Neural cell (in vitro differentiated cells): ENCODE measurements at regions not wholly inside any gene's neighbourhood (a gene's known extent, or its start where the extent isn't known, plus 50 kb on each side); places are given as distances from the start of the nearest gene placed in this dataset.

Experiments
- H2AFZ ChIP-seq: fragments of 200-600, 300-800 bp; sonication (generic), shearing (Covaris generic); 2 replicates; pipeline ENCODE4 v1.6.0; 2014; ENCODE audit warnings: low read depth, mild to moderate bottlenecking, antibody characterized with exemption, low read length, moderate library complexity
- H3F3A ChIP-seq: fragments of 200-600 bp; shearing (Covaris generic); 2 replicates; pipeline ENCODE4 v1.6.1; 2016; ENCODE audit warnings: mild to moderate bottlenecking, moderate library complexity, mixed read lengths, antibody characterized with exemption, low read length; ENCODE audit not compliant: insufficient read depth, poor library complexity, severe bottlenecking
- H3K27ac ChIP-seq: fragments of 200-600, 300-800 bp; sonication (generic), shearing (Covaris generic); 2 replicates; pipeline ENCODE4 v1.5.1; 2014; ENCODE audit warnings: mild to moderate bottlenecking, low read length, moderate library complexity
- H3K27me3 ChIP-seq: fragments of 300-800, 200-600 bp; sonication (generic), shearing (Covaris generic); 2 replicates; pipeline ENCODE4 v1.6.0; 2014; ENCODE audit warnings: mild to moderate bottlenecking, low read depth, low read length, moderate library complexity; ENCODE audit not compliant: insufficient read depth
- H3K36me3 ChIP-seq: fragments of 300-800, 200-600 bp; sonication (generic), shearing (Covaris generic); 2 replicates; pipeline ENCODE4 v1.5.1; 2014; ENCODE audit warnings: mild to moderate bottlenecking, antibody characterized with exemption, low read length, moderate library complexity; ENCODE audit not compliant: insufficient read depth
- H3K4me2 ChIP-seq: fragments of 300-800, 200-600 bp; sonication (generic), shearing (Covaris generic); 2 replicates; pipeline ENCODE4 v1.6.0; 2014; ENCODE audit warnings: mild to moderate bottlenecking, low read length
- H3K4me3 ChIP-seq: fragments of 300-800, 200-600 bp; sonication (generic), shearing (Covaris generic); 2 replicates; pipeline ENCODE4 v1.5.1; 2014; ENCODE audit warnings: mild to moderate bottlenecking, low read length, moderate library complexity
- H3K79me2 ChIP-seq: fragments of 200-600 bp; shearing (Covaris generic); replicated peaks from 2 replicates; pipeline ENCODE4 v1.6.0; 2014; ENCODE audit warnings: mild to moderate bottlenecking, low read length, moderate library complexity; ENCODE audit not compliant: insufficient read depth
- H3K9ac ChIP-seq: fragments of 300-800, 200-600 bp; sonication (generic), shearing (Covaris generic); 2 replicates; pipeline ENCODE4 v1.6.1; 2016; ENCODE audit warnings: mild to moderate bottlenecking, low read length, mixed read lengths
- H3K9me2 ChIP-seq: fragments of 200-600 bp; shearing (Covaris generic); 2 replicates; pipeline ENCODE4 v1.6.1; 2016; ENCODE audit warnings: mild to moderate bottlenecking, low read length, mixed read lengths; ENCODE audit not compliant: insufficient read depth
- H3K9me3 ChIP-seq: fragments of 200-600, 300-800 bp; sonication (generic), shearing (Covaris generic); 2 replicates; pipeline ENCODE4 v1.6.1; 2016; ENCODE audit warnings: mild to moderate bottlenecking, mixed run types, low read length, moderate library complexity, mixed read lengths
- H4K20me1 ChIP-seq: fragments of 200-600 bp; shearing (Covaris generic); 2 replicates; pipeline ENCODE4 v1.6.1; 2016; ENCODE audit warnings: mild to moderate bottlenecking, mixed run types; ENCODE audit not compliant: insufficient read depth
- CTCF ChIP-seq: fragments of 450-650 bp; IDR thresholded peaks from 2 replicates; pipeline ENCODE4 v1.5.1; 2014; ENCODE audit warnings: antibody characterized with exemption, mild to moderate bottlenecking, moderate library complexity; ENCODE audit not compliant: poor library complexity, severe bottlenecking
- EP300 ChIP-seq: fragments of 450-650 bp; conservative IDR thresholded peaks from 2 replicates; pipeline ENCODE4 v1.6.1; 2014; ENCODE audit warnings: antibody characterized with exemption, mild to moderate bottlenecking, moderate library complexity; ENCODE audit not compliant: poor library complexity, severe bottlenecking
- EZH2 ChIP-seq: fragments of 200-600, 300-800 bp; shearing (Covaris generic), sonication (generic); IDR thresholded peaks from 2 replicates; pipeline ENCODE4 v1.6.1; 2014; ENCODE audit warnings: antibody characterized with exemption, low read length, borderline replicate concordance, mild to moderate bottlenecking; ENCODE audit not compliant: insufficient read depth, poor library complexity, severe bottlenecking
- MXI1 ChIP-seq: fragments of 450-650 bp; conservative IDR thresholded peaks from 2 replicates; pipeline ENCODE4 v1.6.1; 2014; ENCODE audit warnings: antibody characterized with exemption, mild to moderate bottlenecking; ENCODE audit not compliant: poor library complexity, severe bottlenecking
- POLR2AphosphoS5 ChIP-seq: IDR thresholded peaks from 2 replicates; pipeline ENCODE4 v1.6.1; 2012
- RAD21 ChIP-seq: fragments of 450-650 bp; conservative IDR thresholded peaks from 2 replicates; pipeline ENCODE4 v1.6.1; 2014; ENCODE audit warnings: antibody characterized with exemption, mild to moderate bottlenecking, moderate library complexity
- REST ChIP-seq: IDR thresholded peaks from 2 replicates; pipeline ENCODE4 v1.6.1; 2012; ENCODE audit warnings: borderline replicate concordance
- SMC3 ChIP-seq: fragments of 450-650 bp; conservative IDR thresholded peaks from 2 replicates; pipeline ENCODE4 v1.6.1; 2014; ENCODE audit warnings: antibody characterized with exemption, mild to moderate bottlenecking, moderate library complexity; ENCODE audit not compliant: poor library complexity
- TAF1 ChIP-seq: IDR thresholded peaks from 2 replicates; pipeline ENCODE4 v1.6.1; 2012; ENCODE audit warnings: low read depth

GRCh38 chr21:19343711-19344110 is 940.1 kb upstream of the TMPRSS15 start:
- H2AFZ ChIP-seq: no peak overlapping the region
- no peaks in the 10 kb centered on the region for H3F3A ChIP-seq
- no peaks in the 10 kb centered on the region for H3K36me3 ChIP-seq
- H3K79me2 ChIP-seq: no peaks in the 10 kb centered on the region
- no peaks in the 10 kb centered on the region for H3K9me3 ChIP-seq
- no peaks in the 10 kb centered on the region for H3K9me2 ChIP-seq
- no peaks in the 10 kb centered on the region for H3K27me3 ChIP-seq
- H3K27ac ChIP-seq: no peak overlapping the region
- no peaks in the 10 kb centered on the region for H4K20me1 ChIP-seq
- no peak overlapping the region for H3K9ac ChIP-seq
- no peak overlapping the region for H3K4me3 ChIP-seq
- TF ChIP-seq POLR2AphosphoS5: no peak
- TF ChIP-seq EP300: no peak
- TF ChIP-seq RAD21: no peak
- no peak overlapping the region for H3K4me2 ChIP-seq

- Histone ChIP-seq H3K9me2 (no peaks in the 10 kb centered on the region), H4K20me1 (no peaks in the 10 kb centered on the region), H3K79me2 (no peaks in the 10 kb centered on the region), H3K27me3 (no peaks in the 10 kb centered on the region), H3K27ac (no peak overlapping the region), H3K9me3 (no peaks in the 10 kb centered on the region), H3K36me3 (no peaks in the 10 kb centered on the region), H3K4me2 (no peak overlapping the region), H3K9ac (no peak overlapping the region), H3F3A (no peaks in the 10 kb centered on the region), H2AFZ (no peak overlapping the region), H3K4me3 (no peak overlapping the region)
- TF ChIP-seq REST: no peak
- TF ChIP-seq TAF1: no peak
- TF ChIP-seq SMC3: no peak
- TF ChIP-seq EP300: no peak
- no peak for TF ChIP-seq RAD21
- TF ChIP-seq CTCF: no peak
Measured at GRCh38 chr21:19350286-19350685, 946.7 kb upstream of the TMPRSS15 start.

GRCh38 chr21:19353256-19353655 is 949.7 kb upstream of the TMPRSS15 start:
- Histone ChIP-seq H3K9ac (no peak overlapping the region), H3K27ac (no peak overlapping the region), H4K20me1 (no peaks in the 10 kb centered on the region), H3K9me3 (no peaks in the 10 kb centered on the region), H3K4me3 (no peak overlapping the region), H2AFZ (no peak overlapping the region), H3F3A (no peaks in the 10 kb centered on the region), H3K9me2 (no peaks in the 10 kb centered on the region), H3K27me3 (no peaks in the 10 kb centered on the region), H3K79me2 (no peaks in the 10 kb centered on the region), H3K4me2 (no peak overlapping the region), H3K36me3 (no peaks in the 10 kb centered on the region)
- TF ChIP-seq POLR2AphosphoS5 (no peak), REST (no peak), EZH2 (no peak), MXI1 (no peak), RAD21 (no peak), EP300 (no peak), CTCF (no peak), SMC3 (no peak), TAF1 (no peak)
